ENCODE measurements at regions not wholly inside any gene's neighbourhood (a gene's known extent, or its start where the extent isn't known, plus 50 kb on each side); places are given as distances from the start of the nearest gene placed in this dataset.

DNA sequence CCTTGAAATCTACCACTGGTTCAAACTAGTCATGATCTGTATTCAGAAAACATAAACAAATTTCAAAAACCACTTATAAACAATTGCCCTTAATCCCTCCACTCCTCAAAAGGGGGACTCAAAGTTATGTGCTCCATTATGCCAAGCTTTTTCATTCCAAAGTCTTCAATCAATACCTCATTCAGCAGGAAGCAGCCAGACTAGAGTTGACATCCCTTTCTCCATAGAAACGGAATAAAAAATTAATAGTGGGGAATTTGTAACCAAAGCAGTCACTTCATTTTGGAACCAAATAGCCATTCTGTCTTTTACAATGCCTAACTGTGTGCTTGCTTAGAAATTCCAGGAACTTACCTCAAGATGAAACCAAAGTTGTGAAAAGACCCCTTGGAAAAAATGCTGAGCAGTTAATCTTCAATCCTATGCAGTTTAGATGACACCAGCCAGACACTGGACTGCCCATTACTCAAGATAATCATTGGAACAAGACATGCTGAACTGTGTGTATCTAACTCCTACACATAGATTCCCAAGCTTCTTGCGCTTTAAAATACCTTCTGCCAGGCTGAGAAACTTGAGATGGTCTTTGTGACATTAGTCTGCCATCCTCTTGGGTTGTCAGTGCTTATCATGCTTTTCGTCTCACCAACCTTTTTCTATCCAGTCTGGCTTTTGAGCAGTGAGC is 406.2 kb downstream of the PLOD2 start:
- in situ Hi-C loops (cut with MboI; ENCODE audit: low pct_unique_long_range_greater_than_20kb in 2 of 9, low sequenced_read_pairs in 9 of 9, unreplicated experiment in 9 of 9), result no loop called here
- H3K4me1 ChIP-seq (replicated peaks in 1 of 2), result peaks cover 0 to 12% of the 10 kb centered on the region in 2 donors
- H3K27ac ChIP-seq, result no peak overlapping the region
- WGBS, 10 experiments, result 27 to 92% (median 60%) methylated on average over 1 to 3 of the region's 3 CpGs; no CpG with 5 or more reads in 1 of the 10 experiments
- peak in 2 of 8 experiments; percentile 25 to 83 for ATAC-seq (replicated peaks in 6 of 8)
- no peak overlapping the region for H3K4me3 ChIP-seq

GRCh38 chr3:145760036-145760435 is 400.9 kb downstream of the PLOD2 start:
- in situ Hi-C loops (cut with MboI; ENCODE audit: low pct_unique_long_range_greater_than_20kb in 2 of 9, low sequenced_read_pairs in 9 of 9, unreplicated experiment in 9 of 9), result no loop called here
- WGBS, 10 experiments, result 45 to 100% (median 88%) methylated on average over 1 of the region's 1 CpG; no CpG with 5 or more reads in 1 of the 10 experiments
- H3K27ac ChIP-seq, result no peak overlapping the region
- H3K4me3 ChIP-seq, result no peak overlapping the region
- ATAC-seq (replicated peaks in 6 of 8), result no peak
- H3K4me1 ChIP-seq (replicated peaks in 1 of 2), result peaks cover 0 to under 1% of the 10 kb centered on the region in 2 donors

GRCh38 chr3:145767909-145768308 is 393.1 kb downstream of the PLOD2 start:
- WGBS, 10 experiments, result 0 to 81% (median 0%) methylated on average over 1 of the region's 1 CpG; no CpG with 5 or more reads in 1 of the 10 experiments
- no peaks in the 10 kb centered on the region for H3K4me1 ChIP-seq (replicated peaks in 1 of 2)
- ATAC-seq (replicated peaks in 6 of 8), result no peak
- no peak overlapping the region for H3K27ac ChIP-seq
- in situ Hi-C loops (cut with MboI; ENCODE audit: low pct_unique_long_range_greater_than_20kb in 2 of 9, low sequenced_read_pairs in 9 of 9, unreplicated experiment in 9 of 9), result no loop called here
- no peak overlapping the region for H3K4me3 ChIP-seq

GRCh38 chr3:145776782-145777408 is 384.1 kb downstream of the PLOD2 start:
- Histone ChIP-seq H3K27ac (no peak overlapping the region), H3K4me1 (replicated peaks in 1 of 2) (no peaks in the 10 kb centered on the region), H3K4me3 (no peak overlapping the region)
- WGBS, 10 experiments, result 0 to 86% (median 65%) methylated on average over 1 to 4 of the region's 4 CpGs; no CpG with 5 or more reads in 1 of the 10 experiments
- peak in 3 of 8 experiments; percentile 51 to 76 (median 60) for ATAC-seq (replicated peaks in 6 of 8)
- in situ Hi-C loops (cut with MboI; ENCODE audit: low pct_unique_long_range_greater_than_20kb in 2 of 9, low sequenced_read_pairs in 9 of 9, unreplicated experiment in 9 of 9), result loop anchor here in 1 of 9 experiments (25.0 kb wide), 1 partner anchor 260 kb away; no protein-coding TSS in a partner anchor

DNA sequence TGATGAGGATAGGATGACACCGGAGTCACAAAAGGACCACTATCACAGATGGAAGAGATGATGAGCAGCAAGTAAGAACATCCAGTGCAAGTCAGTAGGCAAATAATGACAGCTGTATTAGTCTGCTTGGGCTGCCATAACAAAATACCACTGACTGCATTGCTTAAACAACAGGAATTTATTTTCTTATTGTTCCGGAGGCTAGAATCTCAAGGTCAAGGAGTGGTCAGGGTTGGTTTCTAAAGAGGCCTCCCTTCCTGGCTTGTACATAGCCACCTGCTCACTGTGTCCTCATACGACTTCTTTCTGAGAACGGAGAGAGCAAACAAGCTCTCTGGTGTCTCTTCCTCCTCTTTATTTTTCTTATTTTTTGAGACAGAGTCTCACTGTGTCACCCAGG is 380.7 kb downstream of the PLOD2 start:
- H3K27ac ChIP-seq, result no peak overlapping the region
- in situ Hi-C loops (cut with MboI; ENCODE audit: low pct_unique_long_range_greater_than_20kb in 2 of 9, low sequenced_read_pairs in 9 of 9, unreplicated experiment in 9 of 9), result loop anchor here in 1 of 9 experiments (25.0 kb wide), 1 partner anchor 257 kb away; no protein-coding TSS in a partner anchor
- ATAC-seq (replicated peaks in 6 of 8), result no peak
- WGBS, 10 experiments, result 80 to 100% (median 88%) methylated on average over 1 to 4 of the region's 4 CpGs; no CpG with 5 or more reads in 2 of the 10 experiments
- no peaks in the 10 kb centered on the region for H3K4me1 ChIP-seq (replicated peaks in 1 of 2)
- H3K4me3 ChIP-seq, result no peak overlapping the region

DNA sequence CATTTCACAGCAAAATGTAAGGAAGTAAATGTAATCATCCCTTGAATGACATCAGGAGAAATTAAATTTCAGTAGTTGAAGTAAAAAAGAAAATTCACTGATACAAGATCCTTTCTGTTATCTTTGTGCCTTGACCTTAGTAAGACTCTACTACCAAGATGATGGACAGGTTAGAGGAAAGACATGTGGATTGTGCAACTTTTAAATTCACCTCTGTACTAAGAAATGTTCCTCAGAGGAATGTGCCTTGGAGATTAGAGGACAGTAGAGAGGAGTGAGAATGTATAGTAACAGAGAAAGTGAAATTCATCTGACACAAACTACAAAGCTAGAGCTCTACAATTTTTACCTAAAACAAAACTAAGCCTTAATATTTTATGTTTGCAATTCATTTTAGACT is 375.3 kb downstream of the PLOD2 start:
- Histone ChIP-seq H3K4me3 (no peak overlapping the region), H3K27ac (no peak overlapping the region), H3K4me1 (replicated peaks in 1 of 2) (no peaks in the 10 kb centered on the region)
- in situ Hi-C loops (cut with MboI; ENCODE audit: low pct_unique_long_range_greater_than_20kb in 2 of 9, low sequenced_read_pairs in 9 of 9, unreplicated experiment in 9 of 9), result loop anchor here in 1 of 9 experiments (25.0 kb wide), 1 partner anchor 252 kb away; no protein-coding TSS in a partner anchor
- no peak for ATAC-seq (replicated peaks in 6 of 8)

- in situ Hi-C loops (cut with MboI; ENCODE audit: low pct_unique_long_range_greater_than_20kb in 2 of 9, low sequenced_read_pairs in 9 of 9, unreplicated experiment in 9 of 9), result loop anchor here in 1 of 9 experiments (25.0 kb wide), 1 partner anchor 239 kb away; no protein-coding TSS in a partner anchor
- ATAC-seq (replicated peaks in 6 of 8), result no peak
- no peak overlapping the region for H3K4me3 ChIP-seq
- H3K4me1 ChIP-seq (replicated peaks in 1 of 2), result peaks cover 3 to 15% of the 10 kb centered on the region in 2 donors
- H3K27ac ChIP-seq, result peak overlapping the region in 1 of 2 donors; percentile 5
- WGBS, 10 experiments, result 10 to 100% (median 85%) methylated on average over 1 to 2 of the region's 3 CpGs; no CpG with 5 or more reads in 5 of the 10 experiments
Observed at GRCh38 chr3:145798007-145798406, 363.0 kb downstream of the PLOD2 start.

DNA sequence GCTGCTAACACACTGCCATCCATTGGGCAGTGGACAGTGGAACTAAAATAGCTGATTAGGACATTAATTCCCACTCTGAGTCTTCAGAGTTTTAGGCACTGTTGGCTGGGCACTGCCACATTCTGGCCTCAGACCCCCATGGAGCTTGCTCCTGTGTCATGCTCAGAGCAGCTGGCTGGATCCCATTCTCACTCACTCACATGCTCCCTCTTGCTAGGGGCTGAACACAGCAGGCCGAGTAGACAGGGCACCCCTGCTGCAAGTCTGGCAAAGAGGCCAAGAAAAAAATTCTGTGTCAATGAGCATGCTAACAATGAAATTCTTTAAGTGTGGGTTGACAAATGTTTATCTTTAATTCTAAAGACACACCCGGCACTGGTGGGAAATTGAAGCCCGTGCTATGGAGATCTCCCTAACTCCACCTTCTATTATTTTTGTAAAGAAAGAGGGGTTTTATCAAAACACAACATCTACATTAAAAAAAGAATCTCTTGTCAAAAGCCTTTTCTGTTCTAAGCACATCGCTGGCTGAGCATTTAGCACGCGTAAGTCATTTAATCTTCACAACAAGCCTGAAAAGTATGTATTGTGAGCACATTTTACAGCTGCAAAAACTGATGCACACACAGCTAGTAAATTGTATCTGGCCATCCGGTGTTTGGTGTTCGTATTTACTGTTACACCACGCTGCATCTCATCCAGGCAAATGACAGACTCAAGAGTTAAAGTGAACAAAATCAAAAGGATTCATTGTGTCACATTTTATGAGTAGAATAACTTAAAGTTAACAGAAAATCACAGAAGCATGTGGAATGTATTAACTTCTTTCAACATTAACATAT is 362.1 kb downstream of the PLOD2 start:
- peak in 7 of 8 experiments; percentile 54 to 99 (median 97) for ATAC-seq (replicated peaks in 6 of 8)
- H3K4me3 ChIP-seq, result no peak overlapping the region
- H3K4me1 ChIP-seq (replicated peaks in 1 of 2), result peaks cover 3 to 15% of the 10 kb centered on the region in 2 donors
- 10 to 79% (median 33%) methylated on average over 3 to 9 of the region's 9 CpGs for WGBS, 10 experiments
- H3K27ac ChIP-seq, result peak overlapping the region in 1 of 2 donors; percentile 5
- in situ Hi-C loops (cut with MboI; ENCODE audit: low pct_unique_long_range_greater_than_20kb in 2 of 9, low sequenced_read_pairs in 9 of 9, unreplicated experiment in 9 of 9), result loop anchor here in 1 of 9 experiments (25.0 kb wide), 1 partner anchor 238 kb away; no protein-coding TSS in a partner anchor

DNA sequence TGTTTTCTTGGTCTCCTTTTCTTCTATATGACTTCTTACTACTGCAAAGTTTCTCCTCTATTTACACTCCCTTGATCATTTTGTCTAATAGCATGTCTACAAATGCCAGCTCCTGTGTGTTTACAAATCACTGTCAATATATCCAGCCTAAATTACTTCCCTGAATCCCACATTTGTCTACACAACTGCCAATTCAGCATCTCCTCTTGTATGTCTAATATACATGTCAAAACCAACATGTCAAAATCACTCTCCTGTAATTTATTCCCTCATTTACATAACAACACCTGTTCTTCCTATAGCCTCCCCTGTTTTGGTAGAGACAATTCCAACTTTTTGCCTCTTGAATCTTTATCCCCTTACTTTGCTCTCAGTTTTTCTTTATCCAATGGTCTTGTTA is 359.3 kb downstream of the PLOD2 start:
- no peak for ATAC-seq (replicated peaks in 6 of 8)
- in situ Hi-C loops (cut with MboI; ENCODE audit: low pct_unique_long_range_greater_than_20kb in 2 of 9, low sequenced_read_pairs in 9 of 9, unreplicated experiment in 9 of 9), result no loop called here
- no peak overlapping the region for H3K27ac ChIP-seq
- no peak overlapping the region for H3K4me3 ChIP-seq
- peaks cover 3 to 15% of the 10 kb centered on the region in 2 donors for H3K4me1 ChIP-seq (replicated peaks in 1 of 2)

DNA sequence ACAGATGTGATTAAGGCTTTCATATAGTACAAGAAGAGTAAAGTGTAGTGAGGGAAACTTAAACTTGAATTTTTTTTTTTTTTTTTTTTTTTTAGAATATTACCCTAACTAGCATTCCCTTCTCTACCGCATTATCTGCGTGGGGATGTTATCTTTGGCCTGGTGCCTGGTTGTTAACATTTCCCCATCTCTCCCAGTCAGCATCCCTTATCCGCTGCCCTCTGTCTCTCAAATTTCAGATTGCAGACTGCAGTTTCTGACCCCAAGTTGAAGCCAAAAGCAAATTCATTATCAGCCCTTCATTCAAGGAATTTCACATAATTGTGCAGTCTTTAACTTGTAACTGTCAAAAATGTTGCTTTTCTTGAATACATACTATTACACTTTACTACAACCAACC is 353.0 kb downstream of the PLOD2 start:
- 7 to 81% (median 32%) methylated on average over 2 to 3 of the region's 3 CpGs; no CpG with 5 or more reads in 3 of the 10 experiments for WGBS, 10 experiments
- H3K27ac ChIP-seq, result no peak overlapping the region
- ATAC-seq (replicated peaks in 6 of 8), result peak in 2 of 8 experiments; percentile 38 to 44
- no peak overlapping the region for H3K4me3 ChIP-seq
- in situ Hi-C loops (cut with MboI; ENCODE audit: low pct_unique_long_range_greater_than_20kb in 2 of 9, low sequenced_read_pairs in 9 of 9, unreplicated experiment in 9 of 9), result no loop called here
- H3K4me1 ChIP-seq (replicated peaks in 1 of 2), result no peaks in the 10 kb centered on the region

DNA sequence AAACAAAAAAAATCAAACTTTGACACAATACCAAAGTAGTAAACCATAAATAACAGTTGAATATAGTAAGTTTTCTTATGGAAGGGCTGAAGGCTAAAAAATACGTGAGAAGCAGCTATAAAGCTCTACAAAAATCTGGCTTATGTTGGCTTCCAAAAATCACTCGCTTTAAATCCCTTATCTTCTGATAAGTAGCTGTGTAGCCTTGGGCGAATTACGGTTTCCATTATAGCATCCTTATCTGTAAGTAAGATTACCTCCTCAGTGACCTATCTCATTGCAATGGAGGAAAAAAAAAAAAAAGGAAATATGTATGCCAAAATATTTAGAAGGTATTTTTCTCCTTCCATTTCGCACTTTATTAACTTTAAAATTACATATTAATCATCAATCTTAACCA is 348.6 kb downstream of the PLOD2 start:
- no peaks in the 10 kb centered on the region for H3K4me1 ChIP-seq (replicated peaks in 1 of 2)
- no peak overlapping the region for H3K4me3 ChIP-seq
- WGBS, 10 experiments, result 14 to 100% (median 81%) methylated on average over 2 to 5 of the region's 5 CpGs; no CpG with 5 or more reads in 2 of the 10 experiments
- in situ Hi-C loops (cut with MboI; ENCODE audit: low pct_unique_long_range_greater_than_20kb in 2 of 9, low sequenced_read_pairs in 9 of 9, unreplicated experiment in 9 of 9), result no loop called here
- no peak for ATAC-seq (replicated peaks in 6 of 8)
- H3K27ac ChIP-seq, result no peak overlapping the region

DNA sequence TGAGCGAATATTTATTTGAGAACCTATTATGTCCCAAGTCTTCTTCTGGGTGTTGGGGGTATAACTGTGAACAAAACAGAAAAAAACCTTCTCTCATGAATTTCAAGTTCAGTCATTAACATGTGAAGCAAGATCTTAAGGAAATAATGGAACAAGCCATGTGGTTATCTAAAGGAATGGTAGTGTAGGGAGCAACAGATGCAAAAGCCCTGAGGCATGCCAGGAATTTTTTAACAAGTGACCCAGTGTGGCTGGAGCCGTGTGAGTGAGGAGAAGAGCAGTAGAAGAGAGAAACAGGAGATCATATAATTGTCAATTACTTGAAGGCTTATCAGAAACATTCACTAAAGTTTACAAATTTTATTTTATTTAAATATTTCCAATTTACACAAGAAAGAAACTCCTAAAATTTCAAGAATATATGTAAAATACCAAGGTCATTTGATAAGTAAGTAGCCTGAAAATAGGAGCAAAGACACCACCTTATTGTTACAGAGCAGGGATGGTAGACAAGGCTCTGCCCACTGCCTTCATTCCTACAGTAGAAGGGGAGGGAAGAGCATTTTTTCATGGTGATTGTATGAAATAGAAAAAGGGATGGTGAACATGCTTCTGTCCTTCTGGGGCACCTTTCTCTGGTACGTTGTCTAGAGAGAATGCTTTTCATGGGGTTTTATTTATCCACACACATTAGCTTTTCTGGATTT is 345.1 kb downstream of the PLOD2 start:
- 4 to 100% (median 58%) methylated on average over 1 to 3 of the region's 3 CpGs for WGBS, 10 experiments
- Histone ChIP-seq H3K4me1 (replicated peaks in 1 of 2) (no peaks in the 10 kb centered on the region), H3K4me3 (no peak overlapping the region), H3K27ac (no peak overlapping the region)
- in situ Hi-C loops (cut with MboI; ENCODE audit: low pct_unique_long_range_greater_than_20kb in 2 of 9, low sequenced_read_pairs in 9 of 9, unreplicated experiment in 9 of 9), result no loop called here
- peak in 2 of 8 experiments; percentile 28 to 64 for ATAC-seq (replicated peaks in 6 of 8)

Measured in motor neuron (in vitro differentiated cells).